ENCODE measurements at regions not wholly inside any gene's neighbourhood (a gene's known extent, or its start where the extent isn't known, plus 50 kb on each side); places are given as distances from the start of the nearest gene placed in this dataset.
A peak's percentile ranks its signal among the peaks of the same experiment; 100 is the strongest.

GRCh38 chr9:89730715-89731114 is 125.9 kb downstream of the GADD45G start:
- Histone ChIP-seq H3K4me3 (no peak overlapping the region), H3K36me3 (no peaks in the 10 kb centered on the region), H3K9me3 (no peaks in the 10 kb centered on the region), H3K4me1 (peaks cover 0 to 20% (median 11%) of the 10 kb centered on the region in 3 donors), H3K27me3 (no peaks in the 10 kb centered on the region), H3K27ac (no peak overlapping the region)
- 92 to 94% methylated on average over 5 to 9 of the region's 17 CpGs for WGBS, 2 donors (ENCODE audit: low coverage in 1 of 2)
- ATAC-seq, result no peak
- TF ChIP-seq POLR2A (IDR thresholded peaks at IDR 0.05) (no peak), EP300 (IDR thresholded peaks at IDR 0.05) (no peak), POLR2AphosphoS5 (IDR thresholded peaks at IDR 0.05) (no peak), CTCF (IDR thresholded peaks at IDR 0.05) (no peak)

- H3K9me3 ChIP-seq, result no peaks in the 10 kb centered on the region
- ATAC-seq, result no peak
- H3K27me3 ChIP-seq, result no peaks in the 10 kb centered on the region
- peak overlapping the region in 1 of 4 donors; percentile 7 for H3K27ac ChIP-seq
- no peak for TF ChIP-seq POLR2A (IDR thresholded peaks at IDR 0.05)
- TF ChIP-seq POLR2AphosphoS5 (IDR thresholded peaks at IDR 0.05), result no peak
- TF ChIP-seq CTCF (IDR thresholded peaks at IDR 0.05), result no peak
- no peak for TF ChIP-seq EP300 (IDR thresholded peaks at IDR 0.05)
- 81 to 100% methylated on average over 1 to 9 of the region's 9 CpGs for WGBS, 2 donors (ENCODE audit: low coverage in 1 of 2)
- H3K4me3 ChIP-seq, result no peak overlapping the region
- no peaks in the 10 kb centered on the region for H3K36me3 ChIP-seq
- H3K4me1 ChIP-seq, result peaks cover 0 to 20% (median 11%) of the 10 kb centered on the region in 3 donors
These were observed 126.7 kb downstream of the GADD45G start for GRCh38 chr9:89731262-89732182.

- Histone ChIP-seq H3K4me3 (no peak overlapping the region), H3K27ac (peak overlapping the region in 2 of 4 donors; percentile 2 to 33), H3K36me3 (no peaks in the 10 kb centered on the region), H3K4me1 (peaks cover 0 to 20% (median 11%) of the 10 kb centered on the region in 3 donors), H3K27me3 (no peaks in the 10 kb centered on the region), H3K9me3 (no peaks in the 10 kb centered on the region)
- ATAC-seq, result no peak
- WGBS, 2 donors (ENCODE audit: low coverage in 1 of 2), result 11 to 24% methylated on average over 1 to 5 of the region's 5 CpGs
- TF ChIP-seq CTCF (IDR thresholded peaks at IDR 0.05) (no peak), POLR2A (IDR thresholded peaks at IDR 0.05) (no peak), POLR2AphosphoS5 (IDR thresholded peaks at IDR 0.05) (no peak), EP300 (IDR thresholded peaks at IDR 0.05) (no peak)
These were observed 127.6 kb downstream of the GADD45G start for GRCh38 chr9:89732295-89732938.

GRCh38 chr9:89732939-89733324 is 128.1 kb downstream of the GADD45G start:
- TF ChIP-seq POLR2A (IDR thresholded peaks at IDR 0.05), result no peak
- TF ChIP-seq POLR2AphosphoS5 (IDR thresholded peaks at IDR 0.05), result no peak
- no peak for TF ChIP-seq CTCF (IDR thresholded peaks at IDR 0.05)
- TF ChIP-seq EP300 (IDR thresholded peaks at IDR 0.05), result no peak
- WGBS, 2 donors (ENCODE audit: low coverage in 1 of 2), result 100% methylated on average over 1 of the region's 2 CpGs; no CpG with 5 or more reads in 1 of the 2 donors
- Histone ChIP-seq H3K27me3 (no peaks in the 10 kb centered on the region), H3K4me3 (no peak overlapping the region), H3K4me1 (peaks cover 0 to 20% (median 11%) of the 10 kb centered on the region in 3 donors), H3K36me3 (no peaks in the 10 kb centered on the region), H3K27ac (peak overlapping the region in 2 of 4 donors; percentile 2 to 33), H3K9me3 (no peaks in the 10 kb centered on the region)
- ATAC-seq, result no peak

All from gastroesophageal sphincter (tissue), 4 donors.